ENCODE measurements at regions not wholly inside any gene's neighbourhood (a gene's known extent, or its start where the extent isn't known, plus 50 kb on each side); places are given as distances from the start of the nearest gene placed in this dataset.

DNA sequence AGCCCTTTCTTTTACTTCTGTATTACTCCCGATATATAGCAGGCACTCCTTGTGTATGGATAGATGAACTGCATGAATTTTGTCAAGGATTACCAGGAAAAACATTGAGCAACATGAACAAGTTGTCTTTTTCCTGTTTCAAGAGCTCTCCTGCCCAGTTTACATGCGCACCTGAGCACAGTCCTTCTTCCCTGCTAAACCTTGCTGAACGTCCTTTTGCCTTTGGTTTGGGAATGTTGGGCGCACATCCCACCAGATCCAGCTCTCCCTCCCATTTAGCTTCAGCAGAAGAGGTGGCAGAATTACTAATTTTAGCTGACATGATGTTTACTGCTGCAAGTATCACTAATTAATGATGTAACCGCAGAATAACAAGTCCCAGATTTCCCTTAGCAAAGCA lies 121.4 kb upstream of the TMCC3 start:
- Histone ChIP-seq H3K27me3 (no peaks in the 10 kb centered on the region), H3K27ac (no peak overlapping the region), H3K36me3 (replicated peaks in 1 of 2) (no peaks in the 10 kb centered on the region), H3K4me1 (replicated peaks in 1 of 2) (no peaks in the 10 kb centered on the region), H3K4me3 (no peak overlapping the region), H3K9me3 (replicated peaks in 1 of 3) (no peaks in the 10 kb centered on the region)
- 87 to 96% (median 90%) methylated on average over 5 of the region's 5 CpGs for WGBS, 4 donors
- TF ChIP-seq, protein P1, sequence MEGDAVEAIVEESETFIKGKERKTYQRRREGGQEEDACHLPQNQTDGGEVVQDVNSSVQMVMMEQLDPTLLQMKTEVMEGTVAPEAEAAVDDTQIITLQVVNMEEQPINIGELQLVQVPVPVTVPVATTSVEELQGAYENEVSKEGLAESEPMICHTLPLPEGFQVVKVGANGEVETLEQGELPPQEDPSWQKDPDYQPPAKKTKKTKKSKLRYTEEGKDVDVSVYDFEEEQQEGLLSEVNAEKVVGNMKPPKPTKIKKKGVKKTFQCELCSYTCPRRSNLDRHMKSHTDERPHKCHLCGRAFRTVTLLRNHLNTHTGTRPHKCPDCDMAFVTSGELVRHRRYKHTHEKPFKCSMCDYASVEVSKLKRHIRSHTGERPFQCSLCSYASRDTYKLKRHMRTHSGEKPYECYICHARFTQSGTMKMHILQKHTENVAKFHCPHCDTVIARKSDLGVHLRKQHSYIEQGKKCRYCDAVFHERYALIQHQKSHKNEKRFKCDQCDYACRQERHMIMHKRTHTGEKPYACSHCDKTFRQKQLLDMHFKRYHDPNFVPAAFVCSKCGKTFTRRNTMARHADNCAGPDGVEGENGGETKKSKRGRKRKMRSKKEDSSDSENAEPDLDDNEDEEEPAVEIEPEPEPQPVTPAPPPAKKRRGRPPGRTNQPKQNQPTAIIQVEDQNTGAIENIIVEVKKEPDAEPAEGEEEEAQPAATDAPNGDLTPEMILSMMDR (IDR thresholded peaks at IDR 0.05): no peak
- no peak for TF ChIP-seq POLR2A (IDR thresholded peaks at IDR 0.05)
- intact Hi-C loops (cut with DNase I): no loop called here
- no peak for DNase-seq

GRCh38 chr12:94771199-94771598 lies 120.8 kb upstream of the TMCC3 start:
- WGBS, 4 donors: 86 to 93% (median 90%) methylated on average over 4 of the region's 4 CpGs
- TF ChIP-seq, protein P1 (IDR thresholded peaks at IDR 0.05): no peak
- TF ChIP-seq POLR2A (IDR thresholded peaks at IDR 0.05): no peak
- intact Hi-C loops (cut with DNase I): no loop called here

DNA sequence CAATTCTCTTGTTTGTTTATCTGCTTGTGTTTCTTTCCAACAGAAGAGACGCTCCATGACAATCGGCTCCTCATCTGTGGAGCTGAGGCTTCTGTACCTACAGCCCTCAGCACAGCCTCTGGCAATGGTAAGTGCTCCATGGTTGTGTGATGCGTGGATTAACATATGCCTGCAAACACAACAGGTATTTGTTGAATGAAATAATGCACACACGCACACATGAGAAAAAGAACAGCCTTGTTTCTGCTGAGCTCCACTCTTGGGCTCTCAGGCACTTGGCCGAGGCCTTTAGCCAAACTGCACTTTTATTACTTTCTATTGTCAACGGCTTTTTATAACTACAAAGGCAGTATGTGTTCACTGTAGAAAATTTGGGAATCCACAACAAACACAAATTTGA lies 120.4 kb upstream of the TMCC3 start:
- Histone ChIP-seq H3K4me3 (no peak overlapping the region), H3K9me3 (replicated peaks in 1 of 3) (no peaks in the 10 kb centered on the region), H3K36me3 (replicated peaks in 1 of 2) (no peaks in the 10 kb centered on the region), H3K4me1 (replicated peaks in 1 of 2) (no peaks in the 10 kb centered on the region), H3K27ac (no peak overlapping the region), H3K27me3 (no peaks in the 10 kb centered on the region)
- TF ChIP-seq, protein P1 (IDR thresholded peaks at IDR 0.05): no peak
- TF ChIP-seq POLR2A (IDR thresholded peaks at IDR 0.05): no peak
- no peak for DNase-seq
- intact Hi-C loops (cut with DNase I): no loop called here
- 76 to 86% (median 79%) methylated on average over 6 of the region's 6 CpGs for WGBS, 4 donors

More at GRCh38 chr12:94771199-94771598, 120.8 kb upstream of the TMCC3 start:
- Histone ChIP-seq H3K4me3 (no peak overlapping the region), H3K27ac (no peak overlapping the region), H3K9me3 (replicated peaks in 1 of 3) (no peaks in the 10 kb centered on the region), H3K27me3 (no peaks in the 10 kb centered on the region), H3K4me1 (replicated peaks in 1 of 2) (no peaks in the 10 kb centered on the region), H3K36me3 (replicated peaks in 1 of 2) (no peaks in the 10 kb centered on the region)
- no peak for DNase-seq

- DNase-seq: no peak
- Histone ChIP-seq H3K27me3 (no peaks in the 10 kb centered on the region), H3K36me3 (replicated peaks in 1 of 2) (no peaks in the 10 kb centered on the region), H3K4me1 (replicated peaks in 1 of 2) (no peaks in the 10 kb centered on the region), H3K9me3 (replicated peaks in 1 of 3) (no peaks in the 10 kb centered on the region), H3K4me3 (no peak overlapping the region), H3K27ac (no peak overlapping the region)
- intact Hi-C loops (cut with DNase I): no loop called here
- TF ChIP-seq, protein P1 (IDR thresholded peaks at IDR 0.05): no peak
- TF ChIP-seq POLR2A (IDR thresholded peaks at IDR 0.05): no peak
- 65 to 69% (median 68%) methylated on average over 5 of the region's 5 CpGs for WGBS, 4 donors
Observed at GRCh38 chr12:94769776-94770759, 119.7 kb upstream of the TMCC3 start.
